Fibroblast of mammary gland (primary cell): ENCODE measurements at regions not wholly inside any gene's neighbourhood (a gene's known extent, or its start where the extent isn't known, plus 50 kb on each side); places are given as distances from the start of the nearest gene placed in this dataset.

Experiments
- DNase-seq: peaks from one replicate; pipeline ENCODE4 v3.0.0-alpha.2; 2010; ENCODE audit warnings: low read depth
- H3K4me3 ChIP-seq: 2 replicates; pipeline ENCODE4 v1.5.1; 2011; ENCODE audit warnings: low read depth, mild to moderate bottlenecking, low read length, moderate library complexity; ENCODE audit not compliant: control insufficient read depth
- CTCF ChIP-seq: conservative IDR thresholded peaks from 2 replicates; pipeline ENCODE4 v1.5.1; 2011; ENCODE audit warnings: low read depth, low read length, inconsistent platforms; ENCODE audit not compliant: control insufficient read depth, insufficient read depth

GRCh38 chr11:95517453-95517852, 272.1 kb downstream of the FAM76B start:
- TF ChIP-seq CTCF = no peak
- peak; percentile 47 for DNase-seq
- no peak overlapping the region for H3K4me3 ChIP-seq

- peak; percentile 97 for DNase-seq
Measured at GRCh38 chr11:95516786-95517185, 272.8 kb downstream of the FAM76B start.

DNA sequence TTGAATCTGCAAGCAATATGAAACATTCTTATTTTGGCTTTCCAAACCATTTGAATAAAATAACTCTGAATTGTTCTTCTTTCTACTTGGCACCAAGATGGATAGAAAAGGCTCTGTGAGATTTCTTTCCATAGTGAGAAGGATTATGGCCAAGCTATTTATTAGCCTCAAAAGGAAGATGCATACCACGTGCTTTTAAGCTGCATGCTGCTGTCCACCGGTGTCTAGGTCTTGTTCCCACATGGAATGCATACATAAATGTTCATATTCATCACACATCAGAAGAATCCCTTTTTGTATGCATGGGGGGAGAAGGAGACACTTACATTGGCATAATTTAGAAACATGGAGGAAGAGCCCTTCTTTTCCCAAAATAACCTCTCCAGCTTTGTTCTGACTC, 273.4 kb downstream of the FAM76B start:
- H3K4me3 ChIP-seq = no peak overlapping the region
- TF ChIP-seq CTCF = no peak
- DNase-seq = no peak

More at GRCh38 chr11:95516786-95517185, 272.8 kb downstream of the FAM76B start:
- no peak for TF ChIP-seq CTCF
- H3K4me3 ChIP-seq = no peak overlapping the region

DNA sequence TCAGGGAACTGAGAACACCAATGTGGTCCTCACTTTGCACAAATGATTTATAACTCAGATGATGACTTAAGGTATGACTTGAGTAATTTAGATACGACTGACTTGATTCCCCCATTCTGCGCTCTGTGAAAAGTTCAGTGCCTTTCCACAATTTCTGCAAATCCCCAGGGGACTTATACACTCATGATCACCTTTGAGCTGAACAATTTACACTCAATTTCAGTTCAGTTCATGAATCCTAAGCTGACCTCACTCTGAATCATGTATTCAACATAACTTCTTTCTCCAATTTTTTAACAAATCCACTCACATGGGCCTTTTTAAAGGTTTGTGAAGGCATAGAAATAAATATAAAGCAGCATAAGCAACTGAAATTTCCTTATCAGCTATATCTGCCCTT, 274.2 kb downstream of the FAM76B start:
- peak; percentile 90 for DNase-seq
- no peak overlapping the region for H3K4me3 ChIP-seq
- no peak for TF ChIP-seq CTCF

GRCh38 chr11:95514416-95515110, 275.0 kb downstream of the FAM76B start:
- DNase-seq = peak; percentile 70
- H3K4me3 ChIP-seq = no peak overlapping the region
- no peak for TF ChIP-seq CTCF

DNA sequence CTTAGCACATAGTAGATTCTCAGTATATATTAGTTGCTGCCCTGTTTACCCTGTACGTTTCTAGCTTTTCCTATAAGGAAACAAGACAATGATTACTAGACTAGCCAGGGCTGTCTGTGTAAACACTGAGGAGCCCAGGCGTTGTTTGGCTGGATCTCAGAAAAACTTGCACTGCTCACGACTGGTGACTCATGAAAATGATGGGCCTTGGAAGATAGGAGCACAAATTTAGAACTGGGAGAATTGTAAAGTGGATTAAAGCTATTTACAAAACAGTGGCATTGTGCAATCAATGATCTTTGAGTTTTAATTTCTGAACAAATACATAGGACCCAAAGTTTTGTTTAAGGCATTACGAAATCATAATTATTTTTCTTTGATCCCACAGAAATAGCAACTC, 276.9 kb downstream of the FAM76B start:
- peak; percentile 98 for DNase-seq
- TF ChIP-seq CTCF = no peak
- no peak overlapping the region for H3K4me3 ChIP-seq

DNA sequence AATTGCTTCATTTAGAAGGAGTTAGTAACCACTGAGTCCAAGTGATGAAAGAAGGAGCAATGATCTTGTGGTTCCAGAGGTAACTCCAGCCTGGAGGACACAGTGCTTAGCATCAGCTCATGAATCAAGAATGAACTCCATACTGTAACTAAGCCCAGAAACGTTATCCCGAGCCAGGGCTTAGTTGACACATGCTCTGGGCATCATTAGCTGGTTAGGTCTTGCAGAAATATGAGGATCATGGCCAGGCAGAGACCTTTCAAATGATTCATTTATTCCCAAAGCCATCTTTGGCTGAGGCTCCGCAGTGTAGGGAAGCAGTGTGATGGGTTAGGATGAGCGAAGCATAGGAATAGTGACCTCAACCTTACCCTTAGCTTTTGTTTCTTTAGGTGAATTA, 277.4 kb downstream of the FAM76B start:
- no peak for TF ChIP-seq CTCF
- peak; percentile 99 for DNase-seq
- H3K4me3 ChIP-seq = no peak overlapping the region
